SK-N-SH (cell line): ENCODE measurements at regions not wholly inside any gene's neighbourhood (a gene's known extent, or its start where the extent isn't known, plus 50 kb on each side); places are given as distances from the start of the nearest gene placed in this dataset.

Experiments
- CTCF ChIA-PET: fragments of 300-600, 350-600 bp; formaldehyde crosslinking; extraction: SDS; loops from one replicate; lab custom pipeline; 2021; lab: Yijun Ruan, JAX
- POLR2A ChIA-PET: fragments of 350-600 bp; sonication (Branson Sonifier 250); formaldehyde crosslinking; extraction: SDS; loops from one replicate; lab custom pipeline; 2020; ENCODE audit warnings: antibody characterized with exemption, inconsistent platforms; lab: Yijun Ruan, JAX
- DNase-seq: peaks from one replicate; pipeline ENCODE4 v3.0.0; 2012
- H2AFZ ChIP-seq: fragments of 200-600 bp; sonication (generic); 2 replicates; pipeline ENCODE4 v1.8.1; 2016; ENCODE audit warnings: antibody characterized with exemption, mild to moderate bottlenecking, low read depth
- H3F3A ChIP-seq: fragments of 200-600 bp; sonication (generic); replicated peaks from 2 replicates; pipeline ENCODE3; 2016; ENCODE audit warnings: antibody characterized with exemption, mild to moderate bottlenecking; ENCODE audit not compliant: insufficient read depth
- H3K27ac ChIP-seq, 2 experiments: fragments of 200-500 bp in 1 of 2; fragments of 200-600 bp in 1 of 2; sonication (Bioruptor generic) in 1 of 2; sonication (generic), shearing (Covaris generic) in 1 of 2; 2 replicates each; pipeline versions ENCODE4 v1.5.1 to v1.6.1; 2014 to 2016; ENCODE audit warnings: low read depth in 2 of 2, inconsistent platforms in 1 of 2, low read length in 1 of 2, mild to moderate bottlenecking in 1 of 2, mixed read lengths in 1 of 2
- H3K27me3 ChIP-seq: fragments of 200-600 bp; sonication (generic), shearing (Covaris generic); 2 replicates; pipeline ENCODE4 v1.6.1; 2016; ENCODE audit warnings: mixed run types; ENCODE audit not compliant: insufficient read depth
- H3K36me3 ChIP-seq, 2 experiments: fragments of 200-500 bp in 1 of 2; fragments of 200-600 bp in 1 of 2; sonication (Bioruptor generic) in 1 of 2; sonication (generic) in 1 of 2; replicated peaks in 1 of 2; 2 replicates each; pipeline versions ENCODE3 to v1.5.1; 2014 to 2016; ENCODE audit warnings: low read length in 1 of 2, mild to moderate bottlenecking in 1 of 2; ENCODE audit not compliant: insufficient read depth in 2 of 2, control insufficient read depth in 1 of 2
- H3K4me1 ChIP-seq, 2 experiments: fragments of 200-500 bp in 1 of 2; fragments of 200-600 bp in 1 of 2; sonication (Bioruptor generic) in 1 of 2; sonication (generic), shearing (Covaris generic) in 1 of 2; 2 replicates each; pipeline versions ENCODE4 v1.5.1 to v1.6.1; 2014 to 2016; ENCODE audit warnings: low read depth in 1 of 2, low read length in 1 of 2, mixed run types in 1 of 2; ENCODE audit not compliant: insufficient read depth in 2 of 2, control insufficient read depth in 1 of 2
- H3K4me2 ChIP-seq: fragments of 200-600 bp; sonication (generic), shearing (Covaris generic); 2 replicates; pipeline ENCODE4 v1.6.1; 2017; ENCODE audit warnings: mixed run types
- H3K4me3 ChIP-seq, 2 experiments: fragments of 200-500 bp in 1 of 2; fragments of 200-600 bp in 1 of 2; sonication (Bioruptor generic) in 1 of 2; sonication (generic), shearing (Covaris generic) in 1 of 2; 2 replicates each; pipeline versions ENCODE4 v1.5.1 to v1.8.1; 2014 to 2016; ENCODE audit warnings: low read depth in 2 of 2, inconsistent platforms in 1 of 2, low read length in 1 of 2, mild to moderate bottlenecking in 1 of 2, mixed read lengths in 1 of 2, moderate library complexity in 1 of 2
- H3K79me2 ChIP-seq: fragments of 200-600 bp; sonication (generic); 2 replicates; pipeline ENCODE4 v1.8.1; 2017; ENCODE audit warnings: mild to moderate bottlenecking; ENCODE audit not compliant: insufficient read depth
- H3K9ac ChIP-seq: fragments of 200-600 bp; sonication (generic); 2 replicates; pipeline ENCODE4 v1.6.1; 2017; ENCODE audit warnings: mixed run types
- H3K9me2 ChIP-seq: fragments of 200-600 bp; sonication (generic); 2 replicates; pipeline ENCODE4 v1.6.1; 2017; ENCODE audit warnings: mixed run types
- H3K9me3 ChIP-seq: fragments of 200-600 bp; sonication (generic); 2 replicates; pipeline ENCODE4 v1.6.1; 2017; ENCODE audit warnings: mixed run types, mild to moderate bottlenecking, moderate library complexity
- H4K20me1 ChIP-seq: fragments of 200-600 bp; sonication (generic); 2 replicates; pipeline ENCODE4 v1.6.1; 2017; ENCODE audit warnings: mild to moderate bottlenecking, mixed run types; ENCODE audit not compliant: insufficient read depth
- ELF1 ChIP-seq: IDR thresholded peaks from 2 replicates; pipeline ENCODE4 v1.4.0; 2012
- EP300 ChIP-seq, 2 experiments: IDR thresholded peaks; 2 replicates each; pipeline versions ENCODE4 v1.4.0 to v1.6.1; 2012; ENCODE audit warnings: borderline replicate concordance in 1 of 2, low read depth in 1 of 2, low read length in 1 of 2
- FOSL2 ChIP-seq: IDR thresholded peaks from 2 replicates; pipeline ENCODE4 v1.4.0; 2012; ENCODE audit warnings: low read depth, mild to moderate bottlenecking, moderate library complexity, borderline replicate concordance
- FOXJ3 ChIP-seq: sonication (generic); formaldehyde crosslinking; IDR thresholded peaks from 2 replicates; pipeline ENCODE4 v1.5.1; 2020; ENCODE audit warnings: mild to moderate bottlenecking, missing genetic modification reagents
- MXI1 ChIP-seq: IDR thresholded peaks from 2 replicates; pipeline ENCODE4 v1.6.1; 2012; ENCODE audit warnings: mild to moderate bottlenecking, low read depth, low read length, improper control_type of control experiment
- NFIC ChIP-seq: IDR thresholded peaks from 2 replicates; pipeline ENCODE4 v1.4.0; 2012; ENCODE audit warnings: borderline replicate concordance
- RAD21 ChIP-seq: IDR thresholded peaks from 2 replicates; pipeline ENCODE4 v1.6.1; 2012; ENCODE audit warnings: mild to moderate bottlenecking, low read length
- RFX5 ChIP-seq: IDR thresholded peaks from 2 replicates; pipeline ENCODE4 v1.6.1; 2012; ENCODE audit warnings: mild to moderate bottlenecking, improper control_type of control experiment, low read length
- YY1 ChIP-seq: IDR thresholded peaks from 2 replicates; pipeline ENCODE4 v1.4.0; 2012; ENCODE audit warnings: low read depth, mild to moderate bottlenecking
- WGBS: methylation state at CpG from one replicate; pipeline ENCODE4 v1.1.6; 2017; ENCODE audit warnings: low lambda C conversion rate; 5-methylcytosine and 5-hydroxymethylcytosine counted together
- TF ChIP-seq, protein P1 (sequence below): fragments of 200-600 bp; sonication (generic); IDR thresholded peaks from 2 replicates; pipeline ENCODE4 v1.6.1; 2017; ENCODE audit warnings: antibody characterized with exemption, mild to moderate bottlenecking, moderate library complexity
- TF ChIP-seq, protein P2 (sequence below): fragments of 150-350 bp; IDR thresholded peaks from 2 replicates; pipeline ENCODE4 v1.6.1; 2017; ENCODE audit warnings: antibody characterized with exemption, low read length, low read depth, borderline replicate concordance
- TF ChIP-seq, protein P3 (sequence below): IDR thresholded peaks from 2 replicates; pipeline ENCODE4 v1.4.0; 2012; ENCODE audit warnings: low read depth
- TF ChIP-seq, protein P4 (sequence below): IDR thresholded peaks from 2 replicates; pipeline ENCODE4 v1.4.0; 2012; ENCODE audit warnings: low read depth, borderline replicate concordance
- TF ChIP-seq, protein P5 (sequence below): IDR thresholded peaks from 2 replicates; pipeline ENCODE4; 2012

DNA sequence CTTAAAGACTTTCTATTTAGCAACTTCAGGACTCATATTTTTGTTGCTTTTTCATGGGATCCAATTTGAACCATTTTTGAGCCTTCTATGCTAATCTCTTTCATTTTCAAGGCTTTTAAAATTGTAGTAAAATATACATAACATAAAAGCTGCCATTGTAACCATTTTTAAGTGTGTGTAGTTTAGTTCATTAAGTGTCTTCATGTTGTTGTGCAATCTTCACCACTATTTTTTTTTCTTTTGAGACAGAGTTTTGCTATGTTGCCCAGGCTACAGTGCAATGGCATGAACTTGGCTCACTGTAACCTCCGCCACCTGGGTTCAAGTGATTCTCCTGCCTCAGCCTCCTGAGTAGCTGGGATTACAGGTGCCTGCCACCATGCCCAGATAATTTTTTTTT is 451.6 kb downstream of the TMEM114 start:
- Histone ChIP-seq H3K9me3 (no peaks in the 10 kb centered on the region), H3K9ac (no peak overlapping the region), H3F3A (no peaks in the 10 kb centered on the region), H3K9me2 (no peaks in the 10 kb centered on the region), H3K36me3 (no peaks in the 10 kb centered on the region), H3K27me3 (no peaks in the 10 kb centered on the region), H3K27ac (no peak overlapping the region), H3K79me2 (no peaks in the 10 kb centered on the region)
- CTCF ChIA-PET, result no interaction called here
- POLR2A ChIA-PET, result no interaction called here
- TF ChIP-seq MXI1 (no peak), ELF1 (no peak), FOXJ3 (CRISPR knock-in tag) (no peak), RFX5 (no peak), YY1 (no peak), EP300 (IDR thresholded peaks at IDR 0.05; ENCODE audit: borderline replicate concordance in 1 of 2, low read depth in 1 of 2, low read length in 1 of 2) (no peak), NFIC (no peak), RAD21 (no peak), FOSL2 (no peak)
- TF ChIP-seq, protein P1, sequence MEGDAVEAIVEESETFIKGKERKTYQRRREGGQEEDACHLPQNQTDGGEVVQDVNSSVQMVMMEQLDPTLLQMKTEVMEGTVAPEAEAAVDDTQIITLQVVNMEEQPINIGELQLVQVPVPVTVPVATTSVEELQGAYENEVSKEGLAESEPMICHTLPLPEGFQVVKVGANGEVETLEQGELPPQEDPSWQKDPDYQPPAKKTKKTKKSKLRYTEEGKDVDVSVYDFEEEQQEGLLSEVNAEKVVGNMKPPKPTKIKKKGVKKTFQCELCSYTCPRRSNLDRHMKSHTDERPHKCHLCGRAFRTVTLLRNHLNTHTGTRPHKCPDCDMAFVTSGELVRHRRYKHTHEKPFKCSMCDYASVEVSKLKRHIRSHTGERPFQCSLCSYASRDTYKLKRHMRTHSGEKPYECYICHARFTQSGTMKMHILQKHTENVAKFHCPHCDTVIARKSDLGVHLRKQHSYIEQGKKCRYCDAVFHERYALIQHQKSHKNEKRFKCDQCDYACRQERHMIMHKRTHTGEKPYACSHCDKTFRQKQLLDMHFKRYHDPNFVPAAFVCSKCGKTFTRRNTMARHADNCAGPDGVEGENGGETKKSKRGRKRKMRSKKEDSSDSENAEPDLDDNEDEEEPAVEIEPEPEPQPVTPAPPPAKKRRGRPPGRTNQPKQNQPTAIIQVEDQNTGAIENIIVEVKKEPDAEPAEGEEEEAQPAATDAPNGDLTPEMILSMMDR, result no peak
- TF ChIP-seq, protein P2, sequence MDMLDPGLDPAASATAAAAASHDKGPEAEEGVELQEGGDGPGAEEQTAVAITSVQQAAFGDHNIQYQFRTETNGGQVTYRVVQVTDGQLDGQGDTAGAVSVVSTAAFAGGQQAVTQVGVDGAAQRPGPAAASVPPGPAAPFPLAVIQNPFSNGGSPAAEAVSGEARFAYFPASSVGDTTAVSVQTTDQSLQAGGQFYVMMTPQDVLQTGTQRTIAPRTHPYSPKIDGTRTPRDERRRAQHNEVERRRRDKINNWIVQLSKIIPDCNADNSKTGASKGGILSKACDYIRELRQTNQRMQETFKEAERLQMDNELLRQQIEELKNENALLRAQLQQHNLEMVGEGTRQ, result no peak
- TF ChIP-seq, protein P3, sequence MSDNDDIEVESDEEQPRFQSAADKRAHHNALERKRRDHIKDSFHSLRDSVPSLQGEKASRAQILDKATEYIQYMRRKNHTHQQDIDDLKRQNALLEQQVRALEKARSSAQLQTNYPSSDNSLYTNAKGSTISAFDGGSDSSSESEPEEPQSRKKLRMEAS, result no peak
- TF ChIP-seq, protein P4, sequence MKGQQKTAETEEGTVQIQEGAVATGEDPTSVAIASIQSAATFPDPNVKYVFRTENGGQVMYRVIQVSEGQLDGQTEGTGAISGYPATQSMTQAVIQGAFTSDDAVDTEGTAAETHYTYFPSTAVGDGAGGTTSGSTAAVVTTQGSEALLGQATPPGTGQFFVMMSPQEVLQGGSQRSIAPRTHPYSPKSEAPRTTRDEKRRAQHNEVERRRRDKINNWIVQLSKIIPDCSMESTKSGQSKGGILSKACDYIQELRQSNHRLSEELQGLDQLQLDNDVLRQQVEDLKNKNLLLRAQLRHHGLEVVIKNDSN, result no peak
- TF ChIP-seq, protein P5, sequence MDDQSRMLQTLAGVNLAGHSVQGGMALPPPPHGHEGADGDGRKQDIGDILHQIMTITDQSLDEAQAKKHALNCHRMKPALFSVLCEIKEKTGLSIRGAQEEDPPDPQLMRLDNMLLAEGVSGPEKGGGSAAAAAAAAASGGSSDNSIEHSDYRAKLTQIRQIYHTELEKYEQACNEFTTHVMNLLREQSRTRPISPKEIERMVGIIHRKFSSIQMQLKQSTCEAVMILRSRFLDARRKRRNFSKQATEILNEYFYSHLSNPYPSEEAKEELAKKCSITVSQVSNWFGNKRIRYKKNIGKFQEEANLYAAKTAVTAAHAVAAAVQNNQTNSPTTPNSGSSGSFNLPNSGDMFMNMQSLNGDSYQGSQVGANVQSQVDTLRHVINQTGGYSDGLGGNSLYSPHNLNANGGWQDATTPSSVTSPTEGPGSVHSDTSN, result no peak
- TF ChIP-seq, all 33 proteins: peak for 0
- DNase-seq, result no peak
- no peak overlapping the region for H3K4me2 ChIP-seq
- WGBS, result 70% methylated on average over 1 of the region's 1 CpG
- H3K4me1 ChIP-seq, result no peaks in the 10 kb centered on the region
- no peak overlapping the region for H2AFZ ChIP-seq
- H3K4me3 ChIP-seq, result no peak overlapping the region
- H4K20me1 ChIP-seq, result no peaks in the 10 kb centered on the region
